NCI-H1417 treated with DMSO at 0.1 percent for 48 hours (cell line): ENCODE measurements at regions not wholly inside any gene's neighbourhood (a gene's known extent, or its start where the extent isn't known, plus 50 kb on each side); places are given as distances from the start of the nearest gene placed in this dataset.

ENCODE experiments used
- DNase-seq: peaks from one replicate; lab custom pipeline; 2025; lab: John Stamatoyannopoulos, UW

- no peak for DNase-seq
These were observed 742.9 kb upstream of the DDX18 start for GRCh38 chr2:117071556-117072102.

- no peak for DNase-seq
These were observed 739.7 kb upstream of the DDX18 start for GRCh38 chr2:117074756-117075155.

- DNase-seq: no peak
These were observed 729.2 kb upstream of the DDX18 start for GRCh38 chr2:117085256-117085655.

- DNase-seq: no peak
These were observed 728.8 kb upstream of the DDX18 start for GRCh38 chr2:117085737-117086136.

- no peak for DNase-seq
These were observed 728.1 kb upstream of the DDX18 start for GRCh38 chr2:117086174-117086942.

- DNase-seq: no peak
These were observed 727.6 kb upstream of the DDX18 start for GRCh38 chr2:117086943-117087250.

- DNase-seq: peak; percentile 12
These were observed 726.8 kb upstream of the DDX18 start for GRCh38 chr2:117087535-117088291.

- no peak for DNase-seq
These were observed 723.3 kb upstream of the DDX18 start for GRCh38 chr2:117091041-117091837.

- no peak for DNase-seq
These were observed 712.9 kb upstream of the DDX18 start for GRCh38 chr2:117101613-117102012.

- no peak for DNase-seq
These were observed 705.7 kb upstream of the DDX18 start for GRCh38 chr2:117108741-117109267.

GRCh38 chr2:117118994-117119393 lies 695.5 kb upstream of the DDX18 start:
- DNase-seq: no peak

GRCh38 chr2:117123362-117123761 lies 691.1 kb upstream of the DDX18 start:
- DNase-seq: no peak

- no peak for DNase-seq
These were observed 687.8 kb upstream of the DDX18 start for GRCh38 chr2:117126656-117127055.

GRCh38 chr2:117127680-117128079 lies 686.8 kb upstream of the DDX18 start:
- no peak for DNase-seq

- no peak for DNase-seq
These were observed 686.0 kb upstream of the DDX18 start for GRCh38 chr2:117128461-117128860.

- DNase-seq: no peak
These were observed 677.1 kb upstream of the DDX18 start for GRCh38 chr2:117137371-117137770.

GRCh38 chr2:117169036-117169765 lies 645.3 kb upstream of the DDX18 start:
- no peak for DNase-seq

- DNase-seq: no peak
These were observed 643.6 kb upstream of the DDX18 start for GRCh38 chr2:117170897-117171296.

- no peak for DNase-seq
These were observed 635.1 kb upstream of the DDX18 start for GRCh38 chr2:117179405-117179804.

- DNase-seq: no peak
These were observed 623.5 kb upstream of the DDX18 start for GRCh38 chr2:117190856-117191559.

GRCh38 chr2:117195381-117195780 lies 619.1 kb upstream of the DDX18 start:
- no peak for DNase-seq
